DOHH2 (cell line): ENCODE measurements at regions not wholly inside any gene's neighbourhood (a gene's known extent, or its start where the extent isn't known, plus 50 kb on each side); places are given as distances from the start of the nearest gene placed in this dataset.

ENCODE experiments used
- H3F3A ChIP-seq: fragments of 200-600 bp; sonication (generic), shearing (Covaris generic); 2 replicates; pipeline ENCODE4 v1.6.0; 2016; ENCODE audit warnings: antibody characterized with exemption, mild to moderate bottlenecking; ENCODE audit not compliant: control insufficient read depth, insufficient read depth
- H3K27ac ChIP-seq: fragments of 200-600 bp; sonication (generic); 2 replicates; pipeline ENCODE4 v1.5.1; 2014; ENCODE audit warnings: low read depth, mild to moderate bottlenecking, low read length, moderate library complexity
- H3K27me3 ChIP-seq: fragments of 200-600 bp; sonication (generic); 2 replicates; pipeline ENCODE4 v1.6.1; 2014; ENCODE audit warnings: mild to moderate bottlenecking, low read length, mixed read lengths; ENCODE audit not compliant: control insufficient read depth
- H3K36me3 ChIP-seq: fragments of 200-600 bp; sonication (generic); 2 replicates; pipeline ENCODE4 v1.6.1; 2014; ENCODE audit warnings: mild to moderate bottlenecking, low read length, moderate library complexity, mixed read lengths; ENCODE audit not compliant: control insufficient read depth
- H3K4me1 ChIP-seq: fragments of 200-600 bp; sonication (generic); 2 replicates; pipeline ENCODE4 v1.6.1; 2014; ENCODE audit warnings: mild to moderate bottlenecking, low read length, mixed read lengths; ENCODE audit not compliant: control insufficient read depth
- H3K4me2 ChIP-seq: fragments of 200-600 bp; sonication (generic); 2 replicates; pipeline ENCODE4 v1.6.0; 2014; ENCODE audit warnings: mild to moderate bottlenecking, low read length, moderate library complexity
- H3K4me3 ChIP-seq: fragments of 200-600 bp; sonication (generic); 2 replicates; pipeline ENCODE4 v1.5.1; 2014; ENCODE audit warnings: mild to moderate bottlenecking, low read length, mixed read lengths
- H3K79me2 ChIP-seq: fragments of 200-600 bp; sonication (generic); 2 replicates; pipeline ENCODE4 v1.6.1; 2014; ENCODE audit warnings: mild to moderate bottlenecking, low read length, mixed read lengths; ENCODE audit not compliant: control insufficient read depth
- H3K9me2 ChIP-seq: fragments of 200-600 bp; sonication (generic); replicated peaks from 2 replicates; pipeline ENCODE4 v1.6.1; 2014; ENCODE audit warnings: mild to moderate bottlenecking, low read length, mixed read lengths; ENCODE audit not compliant: control insufficient read depth
- H3K9me3 ChIP-seq: fragments of 200-600 bp; sonication (generic); 2 replicates; pipeline ENCODE4 v1.6.1; 2014; ENCODE audit warnings: antibody characterized with exemption, low read length, mixed read lengths; ENCODE audit not compliant: control insufficient read depth, insufficient read depth
- H4K20me1 ChIP-seq: fragments of 200-600 bp; sonication (generic); 2 replicates; pipeline ENCODE4 v1.6.0; 2014; ENCODE audit warnings: low read depth, mild to moderate bottlenecking, antibody characterized with exemption, low read length, moderate library complexity; ENCODE audit not compliant: control insufficient read depth, insufficient read depth
- EZH2phosphoT487 ChIP-seq: fragments of 200-600 bp; sonication (generic); IDR thresholded peaks from 2 replicates; pipeline ENCODE4 v1.6.1; 2017; ENCODE audit warnings: borderline replicate concordance, mild to moderate bottlenecking, antibody characterized with exemption, low read length, moderate library complexity, mixed read lengths
- TF ChIP-seq, protein P1 (sequence below): fragments of 200-600 bp; sonication (generic); IDR thresholded peaks from one replicate; pipeline ENCODE4 v1.5.1; 2014; ENCODE audit warnings: antibody characterized with exemption, mild to moderate bottlenecking, low read depth, low read length; ENCODE audit not compliant: poor library complexity, severe bottlenecking

GRCh38 chr6:130585587-130585986 lies 219.8 kb downstream of the TMEM200A start:
- Histone ChIP-seq H3K4me2 (no peak overlapping the region), H3K27me3 (no peaks in the 10 kb centered on the region; the same call in 1 of the 2 replicates), H3K79me2 (no peaks in the 10 kb centered on the region), H3K4me1 (no peaks in the 10 kb centered on the region), H3K36me3 (no peaks in the 10 kb centered on the region), H3K9me3 (no peaks in the 10 kb centered on the region), H3K27ac (no peak overlapping the region), H3F3A (no peaks in the 10 kb centered on the region), H3K4me3 (no peak overlapping the region), H4K20me1 (no peaks in the 10 kb centered on the region), H3K9me2 (no peaks in the 10 kb centered on the region)
- TF ChIP-seq EZH2phosphoT487: no peak
- TF ChIP-seq, protein P1, sequence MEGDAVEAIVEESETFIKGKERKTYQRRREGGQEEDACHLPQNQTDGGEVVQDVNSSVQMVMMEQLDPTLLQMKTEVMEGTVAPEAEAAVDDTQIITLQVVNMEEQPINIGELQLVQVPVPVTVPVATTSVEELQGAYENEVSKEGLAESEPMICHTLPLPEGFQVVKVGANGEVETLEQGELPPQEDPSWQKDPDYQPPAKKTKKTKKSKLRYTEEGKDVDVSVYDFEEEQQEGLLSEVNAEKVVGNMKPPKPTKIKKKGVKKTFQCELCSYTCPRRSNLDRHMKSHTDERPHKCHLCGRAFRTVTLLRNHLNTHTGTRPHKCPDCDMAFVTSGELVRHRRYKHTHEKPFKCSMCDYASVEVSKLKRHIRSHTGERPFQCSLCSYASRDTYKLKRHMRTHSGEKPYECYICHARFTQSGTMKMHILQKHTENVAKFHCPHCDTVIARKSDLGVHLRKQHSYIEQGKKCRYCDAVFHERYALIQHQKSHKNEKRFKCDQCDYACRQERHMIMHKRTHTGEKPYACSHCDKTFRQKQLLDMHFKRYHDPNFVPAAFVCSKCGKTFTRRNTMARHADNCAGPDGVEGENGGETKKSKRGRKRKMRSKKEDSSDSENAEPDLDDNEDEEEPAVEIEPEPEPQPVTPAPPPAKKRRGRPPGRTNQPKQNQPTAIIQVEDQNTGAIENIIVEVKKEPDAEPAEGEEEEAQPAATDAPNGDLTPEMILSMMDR: no peak

GRCh38 chr6:130587778-130588520 lies 222.1 kb downstream of the TMEM200A start:
- H3F3A ChIP-seq: no peaks in the 10 kb centered on the region
- H3K4me3 ChIP-seq: no peak overlapping the region
- H3K9me3 ChIP-seq: no peaks in the 10 kb centered on the region
- H3K4me1 ChIP-seq: no peaks in the 10 kb centered on the region
- H3K36me3 ChIP-seq: no peaks in the 10 kb centered on the region
- H3K27ac ChIP-seq: no peak overlapping the region
- TF ChIP-seq, protein P1: no peak
- no peak for TF ChIP-seq EZH2phosphoT487
- no peaks in the 10 kb centered on the region for H3K9me2 ChIP-seq
- H4K20me1 ChIP-seq: no peaks in the 10 kb centered on the region
- H3K4me2 ChIP-seq: no peak overlapping the region
- no peaks in the 10 kb centered on the region for H3K79me2 ChIP-seq
- no peaks in the 10 kb centered on the region; the same call in 1 of the 2 replicates for H3K27me3 ChIP-seq

DNA sequence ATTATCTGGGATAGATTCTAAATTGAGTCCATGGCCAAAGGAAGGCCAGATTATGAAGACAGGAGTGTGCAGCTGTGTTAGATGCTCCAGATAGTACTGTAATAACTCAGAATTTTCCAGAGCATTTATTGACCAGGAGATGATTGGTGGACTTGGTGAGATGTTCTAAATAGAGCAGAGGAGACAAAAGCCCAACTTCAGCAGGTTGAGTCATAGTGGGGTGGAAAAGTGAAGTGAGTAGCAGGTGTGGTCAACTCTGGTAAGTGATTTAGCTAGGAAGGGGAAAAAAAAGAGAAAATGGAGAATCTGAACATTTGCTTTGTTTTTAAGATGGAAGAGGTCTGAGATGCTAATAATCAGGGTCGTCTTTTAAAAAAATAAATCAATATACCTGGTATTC lies 227.4 kb downstream of the TMEM200A start:
- Histone ChIP-seq H3K79me2 (no peaks in the 10 kb centered on the region), H3K27ac (no peak overlapping the region)
- no peak for TF ChIP-seq EZH2phosphoT487
- TF ChIP-seq, protein P1: no peak

More for the DNA sequence above, 227.4 kb downstream of the TMEM200A start:
- H3K4me3 ChIP-seq: no peak overlapping the region
- no peaks in the 10 kb centered on the region for H3K9me3 ChIP-seq
- no peaks in the 10 kb centered on the region for H3K27me3 ChIP-seq
- H3K4me2 ChIP-seq: no peak overlapping the region
- no peaks in the 10 kb centered on the region for H3F3A ChIP-seq
- H3K9me2 ChIP-seq: no peaks in the 10 kb centered on the region
- H4K20me1 ChIP-seq: no peaks in the 10 kb centered on the region
- no peaks in the 10 kb centered on the region for H3K4me1 ChIP-seq
- H3K36me3 ChIP-seq: no peaks in the 10 kb centered on the region
